ENCODE measurements at regions not wholly inside any gene's neighbourhood (a gene's known extent, or its start where the extent isn't known, plus 50 kb on each side); places are given as distances from the start of the nearest gene placed in this dataset.

DNA sequence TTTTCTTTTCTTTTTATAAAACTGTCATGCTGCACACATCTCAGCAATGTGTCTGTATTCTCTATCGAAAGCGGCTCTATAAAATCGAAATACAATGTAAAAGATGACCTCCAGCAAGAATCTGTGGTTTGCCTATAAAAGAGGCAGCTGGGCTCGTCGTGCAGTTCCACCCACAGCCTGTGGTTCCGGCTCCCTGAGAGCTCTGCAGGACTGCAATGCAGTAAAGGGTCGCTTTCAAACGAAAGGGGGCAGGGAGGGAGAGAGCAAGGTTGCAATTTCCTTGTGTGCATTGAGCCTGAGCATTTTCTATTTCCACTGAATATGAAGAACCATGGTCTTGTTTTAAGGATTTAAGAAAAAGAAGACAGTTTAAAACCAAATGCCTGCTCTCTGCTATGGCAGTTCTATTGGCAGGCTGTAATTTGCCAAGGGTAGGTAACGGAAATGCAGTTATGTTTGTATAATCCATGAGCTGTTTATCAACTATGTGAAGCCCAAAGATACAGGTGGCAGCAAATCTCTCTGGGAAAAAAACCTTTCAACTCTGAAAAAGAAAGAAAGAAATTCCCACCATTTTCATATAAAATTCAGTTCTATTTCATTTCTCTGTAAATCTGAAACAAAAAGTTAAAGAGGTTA is 236.5 kb downstream of the HACE1 start:
- H3K27ac ChIP-seq (ENCODE audit: insufficient read depth in 1 of 2, low read depth in 1 of 2, low read length in 2 of 2, poor library complexity in 1 of 2, severe bottlenecking in 2 of 2) = no peak overlapping the region
- H3K4me1 ChIP-seq (ENCODE audit: control extremely low read depth in 1 of 4, control insufficient read depth in 4 of 4, insufficient read depth in 4 of 4, low read length in 3 of 4) = peaks cover 0 to 17% (median 3%) of the 10 kb centered on the region in 4 experiments
- H3K4me3 ChIP-seq (ENCODE audit: control insufficient read depth in 1 of 7, extremely low read depth in 1 of 7, insufficient read depth in 4 of 7, low read depth in 2 of 7, low read length in 6 of 7) = no peak overlapping the region
- ChIA-PET POLR2A (no interaction called here), CTCF (interaction anchor here (0.9 kb wide), 1 partner anchor 151 kb away, joined by 4 read pairs; no protein-coding TSS in a partner anchor)
- DNase-seq = peak in 1 of 3 donors; percentile 33
- WGBS (ENCODE audit: insufficient coverage) = 59% methylated on average over 7 of the region's 9 CpGs
- H3K27me3 ChIP-seq (replicated peaks in 2 of 5; ENCODE audit: control insufficient read depth in 4 of 5, insufficient read depth in 5 of 5, low read length in 4 of 5) = no peaks in the 10 kb centered on the region
- H3K9me3 ChIP-seq (ENCODE audit: control extremely low read depth in 1 of 5, control insufficient read depth in 4 of 5, insufficient read depth in 2 of 5, low read depth in 1 of 5, low read length in 4 of 5) = no peaks in the 10 kb centered on the region
- no peaks in the 10 kb centered on the region for H3K36me3 ChIP-seq (ENCODE audit: control insufficient read depth in 4 of 4, insufficient read depth in 4 of 4, low read length in 3 of 4)

GRCh38 chr6:104621396-104621795 is 238.3 kb downstream of the HACE1 start:
- no peaks in the 10 kb centered on the region for H3K9me3 ChIP-seq (ENCODE audit: control extremely low read depth in 1 of 5, control insufficient read depth in 4 of 5, insufficient read depth in 2 of 5, low read depth in 1 of 5, low read length in 4 of 5)
- no peaks in the 10 kb centered on the region for H3K27me3 ChIP-seq (replicated peaks in 2 of 5; ENCODE audit: control insufficient read depth in 4 of 5, insufficient read depth in 5 of 5, low read length in 4 of 5)
- ChIA-PET POLR2A (no interaction called here), CTCF (no interaction called here)
- H3K36me3 ChIP-seq (ENCODE audit: control insufficient read depth in 4 of 4, insufficient read depth in 4 of 4, low read length in 3 of 4) = no peaks in the 10 kb centered on the region
- no peak overlapping the region for H3K4me3 ChIP-seq (ENCODE audit: control insufficient read depth in 1 of 7, extremely low read depth in 1 of 7, insufficient read depth in 4 of 7, low read depth in 2 of 7, low read length in 6 of 7)
- H3K27ac ChIP-seq (ENCODE audit: insufficient read depth in 1 of 2, low read depth in 1 of 2, low read length in 2 of 2, poor library complexity in 1 of 2, severe bottlenecking in 2 of 2) = no peak overlapping the region
- H3K4me1 ChIP-seq (ENCODE audit: control extremely low read depth in 1 of 4, control insufficient read depth in 4 of 4, insufficient read depth in 4 of 4, low read length in 3 of 4) = peaks cover 0 to 17% (median 3%) of the 10 kb centered on the region in 4 experiments
- no peak for DNase-seq
- 100% methylated on average over 1 of the region's 2 CpGs for WGBS (ENCODE audit: insufficient coverage)

- DNase-seq = no peak
Observed at GRCh38 chr6:104617591-104617990, 242.1 kb downstream of the HACE1 start.

DNA sequence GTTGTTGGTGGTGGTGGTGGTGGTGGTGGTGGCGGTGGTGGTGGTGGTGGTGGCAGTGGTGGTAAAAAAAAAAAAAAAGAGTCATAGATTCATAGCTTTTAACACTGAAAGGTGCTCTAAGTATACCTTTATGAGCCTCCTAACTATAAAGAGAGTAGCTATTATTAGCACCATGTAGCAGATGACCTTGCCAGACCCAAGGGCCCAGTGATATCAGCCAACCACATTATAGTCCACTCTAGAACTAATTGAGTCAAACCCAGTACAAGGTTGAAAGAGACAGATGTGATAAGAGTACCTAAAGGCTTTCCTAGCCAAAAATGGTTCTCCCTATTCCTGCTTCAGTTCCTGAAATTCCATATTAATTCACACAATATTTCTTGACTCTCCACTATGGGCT is 245.3 kb downstream of the HACE1 start:
- no peaks in the 10 kb centered on the region for H3K27me3 ChIP-seq (replicated peaks in 2 of 5; ENCODE audit: control insufficient read depth in 4 of 5, insufficient read depth in 5 of 5, low read length in 4 of 5)
- H3K4me3 ChIP-seq (ENCODE audit: control insufficient read depth in 1 of 7, extremely low read depth in 1 of 7, insufficient read depth in 4 of 7, low read depth in 2 of 7, low read length in 6 of 7) = no peak overlapping the region
- WGBS (ENCODE audit: insufficient coverage) = no CpG with 5 or more reads among the region's 1 CpG
- no peaks in the 10 kb centered on the region for H3K9me3 ChIP-seq (ENCODE audit: control extremely low read depth in 1 of 5, control insufficient read depth in 4 of 5, insufficient read depth in 2 of 5, low read depth in 1 of 5, low read length in 4 of 5)
- no peaks in the 10 kb centered on the region for H3K4me1 ChIP-seq (ENCODE audit: control extremely low read depth in 1 of 4, control insufficient read depth in 4 of 4, insufficient read depth in 4 of 4, low read length in 3 of 4)
- no peak overlapping the region for H3K27ac ChIP-seq (ENCODE audit: insufficient read depth in 1 of 2, low read depth in 1 of 2, low read length in 2 of 2, poor library complexity in 1 of 2, severe bottlenecking in 2 of 2)
- CTCF ChIA-PET = no interaction called here
- POLR2A ChIA-PET = no interaction called here
- H3K36me3 ChIP-seq (ENCODE audit: control insufficient read depth in 4 of 4, insufficient read depth in 4 of 4, low read length in 3 of 4) = no peaks in the 10 kb centered on the region
- no peak for DNase-seq

More at GRCh38 chr6:104617591-104617990, 242.1 kb downstream of the HACE1 start:
- Histone ChIP-seq H3K36me3 (ENCODE audit: control insufficient read depth in 4 of 4, insufficient read depth in 4 of 4, low read length in 3 of 4) (no peaks in the 10 kb centered on the region), H3K4me3 (ENCODE audit: control insufficient read depth in 1 of 7, extremely low read depth in 1 of 7, insufficient read depth in 4 of 7, low read depth in 2 of 7, low read length in 6 of 7) (no peak overlapping the region), H3K4me1 (ENCODE audit: control extremely low read depth in 1 of 4, control insufficient read depth in 4 of 4, insufficient read depth in 4 of 4, low read length in 3 of 4) (peaks cover 0 to 3% (median 0%) of the 10 kb centered on the region in 4 experiments), H3K27ac (ENCODE audit: insufficient read depth in 1 of 2, low read depth in 1 of 2, low read length in 2 of 2, poor library complexity in 1 of 2, severe bottlenecking in 2 of 2) (no peak overlapping the region), H3K27me3 (replicated peaks in 2 of 5; ENCODE audit: control insufficient read depth in 4 of 5, insufficient read depth in 5 of 5, low read length in 4 of 5) (no peaks in the 10 kb centered on the region), H3K9me3 (ENCODE audit: control extremely low read depth in 1 of 5, control insufficient read depth in 4 of 5, insufficient read depth in 2 of 5, low read depth in 1 of 5, low read length in 4 of 5) (no peaks in the 10 kb centered on the region)
- 100% methylated on average over 4 of the region's 4 CpGs for WGBS (ENCODE audit: insufficient coverage)
- CTCF ChIA-PET = no interaction called here
- POLR2A ChIA-PET = no interaction called here

DNA sequence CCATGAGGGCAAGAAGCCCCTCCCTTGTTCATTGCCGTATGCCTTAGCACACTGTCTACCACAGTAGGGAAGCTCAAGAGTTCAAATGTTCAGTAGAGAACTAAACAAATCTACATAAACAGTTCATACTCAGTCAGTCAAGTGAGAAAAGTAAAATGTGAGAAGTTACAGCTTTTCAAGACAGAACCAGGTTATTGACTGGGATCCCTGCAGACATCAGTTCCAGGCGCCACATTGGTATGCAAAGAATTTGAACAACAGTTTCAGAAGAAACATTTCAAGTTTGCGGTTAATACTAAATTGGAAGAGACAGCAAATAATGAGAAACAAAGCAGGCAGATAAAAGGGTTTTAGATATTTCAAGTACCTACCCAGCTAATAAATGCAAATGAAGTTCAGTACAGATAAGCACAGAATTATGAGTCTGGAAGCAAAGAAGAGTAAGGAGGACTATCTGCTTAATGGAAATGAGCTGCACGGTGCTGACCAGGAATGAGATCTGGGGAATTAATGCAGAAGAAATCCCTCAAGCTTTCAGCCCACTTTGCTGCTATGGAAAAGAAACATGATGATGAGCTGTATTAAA is 246.2 kb downstream of the HACE1 start:
- POLR2A ChIA-PET = no interaction called here
- no CpG with 5 or more reads among the region's 4 CpGs for WGBS (ENCODE audit: insufficient coverage)
- DNase-seq = no peak
- CTCF ChIA-PET = no interaction called here
- H3K4me1 ChIP-seq (ENCODE audit: control extremely low read depth in 1 of 4, control insufficient read depth in 4 of 4, insufficient read depth in 4 of 4, low read length in 3 of 4) = no peaks in the 10 kb centered on the region
- H3K27me3 ChIP-seq (replicated peaks in 2 of 5; ENCODE audit: control insufficient read depth in 4 of 5, insufficient read depth in 5 of 5, low read length in 4 of 5) = no peaks in the 10 kb centered on the region
- H3K36me3 ChIP-seq (ENCODE audit: control insufficient read depth in 4 of 4, insufficient read depth in 4 of 4, low read length in 3 of 4) = no peaks in the 10 kb centered on the region
- no peak overlapping the region for H3K4me3 ChIP-seq (ENCODE audit: control insufficient read depth in 1 of 7, extremely low read depth in 1 of 7, insufficient read depth in 4 of 7, low read depth in 2 of 7, low read length in 6 of 7)
- no peak overlapping the region for H3K27ac ChIP-seq (ENCODE audit: insufficient read depth in 1 of 2, low read depth in 1 of 2, low read length in 2 of 2, poor library complexity in 1 of 2, severe bottlenecking in 2 of 2)
- H3K9me3 ChIP-seq (ENCODE audit: control extremely low read depth in 1 of 5, control insufficient read depth in 4 of 5, insufficient read depth in 2 of 5, low read depth in 1 of 5, low read length in 4 of 5) = no peaks in the 10 kb centered on the region

- no CpG with 5 or more reads among the region's 1 CpG for WGBS (ENCODE audit: insufficient coverage)
- Histone ChIP-seq H3K36me3 (ENCODE audit: control insufficient read depth in 4 of 4, insufficient read depth in 4 of 4, low read length in 3 of 4) (no peaks in the 10 kb centered on the region), H3K9me3 (ENCODE audit: control extremely low read depth in 1 of 5, control insufficient read depth in 4 of 5, insufficient read depth in 2 of 5, low read depth in 1 of 5, low read length in 4 of 5) (no peaks in the 10 kb centered on the region), H3K27me3 (replicated peaks in 2 of 5; ENCODE audit: control insufficient read depth in 4 of 5, insufficient read depth in 5 of 5, low read length in 4 of 5) (no peaks in the 10 kb centered on the region), H3K4me3 (ENCODE audit: control insufficient read depth in 1 of 7, extremely low read depth in 1 of 7, insufficient read depth in 4 of 7, low read depth in 2 of 7, low read length in 6 of 7) (no peak overlapping the region), H3K27ac (ENCODE audit: insufficient read depth in 1 of 2, low read depth in 1 of 2, low read length in 2 of 2, poor library complexity in 1 of 2, severe bottlenecking in 2 of 2) (no peak overlapping the region), H3K4me1 (ENCODE audit: control extremely low read depth in 1 of 4, control insufficient read depth in 4 of 4, insufficient read depth in 4 of 4, low read length in 3 of 4) (no peaks in the 10 kb centered on the region)
- no peak for DNase-seq
- CTCF ChIA-PET = no interaction called here
- POLR2A ChIA-PET = no interaction called here
Observed at GRCh38 chr6:104612541-104612940, 247.2 kb downstream of the HACE1 start.

DNA sequence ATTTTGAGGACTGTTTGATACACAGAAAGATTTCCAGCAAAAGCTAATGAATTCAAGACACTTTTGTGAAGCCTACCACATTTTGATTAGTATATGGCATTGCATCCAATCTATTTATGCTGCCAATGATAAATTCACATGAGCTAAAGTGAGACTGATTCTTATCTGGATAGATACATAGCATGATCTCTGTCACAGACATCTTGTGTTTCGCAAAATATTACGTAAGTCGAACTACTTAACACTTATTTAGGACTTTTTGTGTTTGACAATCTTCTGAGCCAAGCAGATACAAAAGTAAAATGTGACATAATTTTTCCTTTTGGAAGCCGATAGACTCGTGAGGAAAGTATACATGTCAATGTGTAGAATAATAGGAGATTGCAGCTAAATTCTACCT is 251.6 kb downstream of the HACE1 start:
- peaks cover 0 to 5% (median 0%) of the 10 kb centered on the region in 4 experiments for H3K4me1 ChIP-seq (ENCODE audit: control extremely low read depth in 1 of 4, control insufficient read depth in 4 of 4, insufficient read depth in 4 of 4, low read length in 3 of 4)
- H3K27ac ChIP-seq (ENCODE audit: insufficient read depth in 1 of 2, low read depth in 1 of 2, low read length in 2 of 2, poor library complexity in 1 of 2, severe bottlenecking in 2 of 2) = no peak overlapping the region
- ChIA-PET POLR2A (no interaction called here), CTCF (interaction anchor here (0.7 kb wide), 1 partner anchor 11 kb away, joined by 3 read pairs; no protein-coding TSS in a partner anchor)
- no peaks in the 10 kb centered on the region for H3K9me3 ChIP-seq (ENCODE audit: control extremely low read depth in 1 of 5, control insufficient read depth in 4 of 5, insufficient read depth in 2 of 5, low read depth in 1 of 5, low read length in 4 of 5)
- WGBS (ENCODE audit: insufficient coverage) = 100% methylated on average over 1 of the region's 5 CpGs
- H3K4me3 ChIP-seq (ENCODE audit: control insufficient read depth in 1 of 7, extremely low read depth in 1 of 7, insufficient read depth in 4 of 7, low read depth in 2 of 7, low read length in 6 of 7) = no peak overlapping the region
- no peak for DNase-seq
- no peaks in the 10 kb centered on the region for H3K36me3 ChIP-seq (ENCODE audit: control insufficient read depth in 4 of 4, insufficient read depth in 4 of 4, low read length in 3 of 4)
- no peaks in the 10 kb centered on the region for H3K27me3 ChIP-seq (replicated peaks in 2 of 5; ENCODE audit: control insufficient read depth in 4 of 5, insufficient read depth in 5 of 5, low read length in 4 of 5)
